H1 (cell line): ENCODE measurements at regions not wholly inside any gene's neighbourhood (a gene's known extent, or its start where the extent isn't known, plus 50 kb on each side); places are given as distances from the start of the nearest gene placed in this dataset.
"Not testable (repeated sequence)": the region's sequence is repeated elsewhere in the genome, so short reads cannot be mapped to it uniquely, and the experiment has no call there.

Experiments used
- JUN ChIP-seq: IDR thresholded peaks from 2 replicates; pipeline ENCODE4 v1.6.1; 2011; ENCODE audit warnings: low read depth, mild to moderate bottlenecking, improper control_type of control experiment, low read length
- JUND ChIP-seq: IDR thresholded peaks from 2 replicates; pipeline ENCODE4 v1.6.1; 2011; ENCODE audit warnings: mild to moderate bottlenecking, improper control_type of control experiment, low read length
- SIX5 ChIP-seq: IDR thresholded peaks from 2 replicates; pipeline ENCODE4 v1.6.1; 2011; ENCODE audit warnings: mild to moderate bottlenecking, low read depth, low read length
- TAF1 ChIP-seq: IDR thresholded peaks from 2 replicates; pipeline ENCODE4 v1.6.1; 2011; ENCODE audit warnings: mild to moderate bottlenecking, low read depth, low read length
- TF ChIP-seq, protein P1 (sequence below), 3 experiments: IDR thresholded peaks; 1 replicate in 2 of 3; 2 replicates in 1 of 3; pipeline versions ENCODE4 v1.5.1 to v1.6.1; 2011; ENCODE audit warnings: low read length in 3 of 3, mild to moderate bottlenecking in 3 of 3, inconsistent platforms in 2 of 3, low read depth in 1 of 3, moderate library complexity in 1 of 3; ENCODE audit not compliant: insufficient read depth in 1 of 3; ENCODE audit errors: control extremely low read depth in 1 of 3

DNA sequence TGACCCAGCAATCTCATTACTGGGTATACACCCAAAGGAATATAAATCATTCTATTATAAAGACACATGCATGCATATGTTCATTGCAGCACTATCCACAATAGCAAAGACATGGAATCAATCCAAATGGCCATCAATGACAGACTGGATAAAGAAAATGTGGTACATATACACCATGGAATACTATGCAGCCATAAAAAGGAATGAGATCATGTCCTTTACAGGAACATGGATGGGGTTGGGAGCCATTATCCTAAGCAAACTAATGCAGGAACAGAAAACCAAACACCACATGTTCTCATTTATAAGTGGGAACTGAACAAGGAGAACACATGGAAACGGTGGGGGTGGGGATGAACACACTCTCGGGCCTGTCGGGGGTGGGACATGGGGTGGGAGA lies 129.2 kb upstream of the STK26 start:
- TF ChIP-seq SIX5, JUN, JUND, TAF1: not testable (repeated sequence)
- TF ChIP-seq, protein P1, sequence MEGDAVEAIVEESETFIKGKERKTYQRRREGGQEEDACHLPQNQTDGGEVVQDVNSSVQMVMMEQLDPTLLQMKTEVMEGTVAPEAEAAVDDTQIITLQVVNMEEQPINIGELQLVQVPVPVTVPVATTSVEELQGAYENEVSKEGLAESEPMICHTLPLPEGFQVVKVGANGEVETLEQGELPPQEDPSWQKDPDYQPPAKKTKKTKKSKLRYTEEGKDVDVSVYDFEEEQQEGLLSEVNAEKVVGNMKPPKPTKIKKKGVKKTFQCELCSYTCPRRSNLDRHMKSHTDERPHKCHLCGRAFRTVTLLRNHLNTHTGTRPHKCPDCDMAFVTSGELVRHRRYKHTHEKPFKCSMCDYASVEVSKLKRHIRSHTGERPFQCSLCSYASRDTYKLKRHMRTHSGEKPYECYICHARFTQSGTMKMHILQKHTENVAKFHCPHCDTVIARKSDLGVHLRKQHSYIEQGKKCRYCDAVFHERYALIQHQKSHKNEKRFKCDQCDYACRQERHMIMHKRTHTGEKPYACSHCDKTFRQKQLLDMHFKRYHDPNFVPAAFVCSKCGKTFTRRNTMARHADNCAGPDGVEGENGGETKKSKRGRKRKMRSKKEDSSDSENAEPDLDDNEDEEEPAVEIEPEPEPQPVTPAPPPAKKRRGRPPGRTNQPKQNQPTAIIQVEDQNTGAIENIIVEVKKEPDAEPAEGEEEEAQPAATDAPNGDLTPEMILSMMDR (IDR thresholded peaks at IDR 0.05; ENCODE audit: control extremely low read depth in 1 of 3, insufficient read depth in 1 of 3, low read depth in 1 of 3, low read length in 3 of 3) = not testable (repeated sequence)
